NCI-H2107 (cell line): ENCODE measurements at regions not wholly inside any gene's neighbourhood (a gene's known extent, or its start where the extent isn't known, plus 50 kb on each side); places are given as distances from the start of the nearest gene placed in this dataset.
"Not testable (repeated sequence)": the region's sequence is repeated elsewhere in the genome, so short reads cannot be mapped to it uniquely, and the experiment has no call there.

Experiments
- DNase-seq: peaks from one replicate; lab custom pipeline; 2025; lab: John Stamatoyannopoulos, UW

- no peak for DNase-seq
Observed at GRCh38 chr6:170017603-170018320, 266.3 kb downstream of the ERMARD start.

DNA sequence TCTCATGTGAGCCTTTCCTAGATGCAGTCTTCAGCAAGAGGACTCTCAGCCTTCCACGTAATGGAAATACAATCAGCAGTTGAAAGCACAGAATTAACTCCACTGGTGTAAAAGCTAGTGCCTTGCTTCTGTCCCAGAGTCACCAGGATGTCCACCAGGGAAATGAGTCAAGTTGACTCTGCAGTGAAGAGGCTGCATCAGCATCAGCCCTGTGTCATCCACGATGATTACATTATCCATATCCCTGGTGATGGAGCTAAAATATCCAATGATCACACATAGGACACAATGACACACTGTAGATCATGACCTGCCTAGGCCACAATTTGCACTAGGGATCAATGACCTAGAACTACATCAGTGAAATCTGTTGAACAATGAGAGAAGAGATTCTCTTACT lies 262.4 kb downstream of the ERMARD start:
- no peak for DNase-seq

- DNase-seq: no peak
Observed at GRCh38 chr6:170012037-170012330, 260.6 kb downstream of the ERMARD start.

GRCh38 chr6:170011204-170012036 lies 260.0 kb downstream of the ERMARD start:
- no peak for DNase-seq

DNA sequence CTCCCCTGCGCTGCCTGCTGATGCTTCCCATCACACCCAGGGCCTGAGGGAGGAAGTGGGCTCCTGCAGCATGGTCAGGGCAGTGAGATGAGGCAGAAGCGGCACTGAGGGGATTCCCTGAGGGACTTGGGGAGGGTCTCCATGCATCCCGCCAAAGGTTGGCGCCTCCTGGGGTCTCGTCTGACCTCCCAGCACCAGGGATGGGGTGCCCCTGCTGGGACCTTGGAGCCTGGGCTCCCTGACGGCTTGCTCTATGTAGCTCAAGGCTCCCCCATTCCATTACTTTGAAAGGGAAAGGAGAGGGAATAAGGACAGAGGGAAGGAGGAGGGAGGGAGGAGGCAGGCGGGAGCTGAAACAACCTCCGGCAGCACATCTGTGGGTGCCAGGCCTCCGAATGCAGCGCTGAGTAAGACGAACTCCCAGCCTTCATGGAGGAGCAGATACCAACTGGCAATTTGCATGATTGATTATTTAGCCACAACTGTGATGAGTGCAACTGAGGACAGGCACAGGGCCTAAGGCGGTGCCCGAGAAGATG lies 259.3 kb downstream of the ERMARD start:
- no peak for DNase-seq

DNA sequence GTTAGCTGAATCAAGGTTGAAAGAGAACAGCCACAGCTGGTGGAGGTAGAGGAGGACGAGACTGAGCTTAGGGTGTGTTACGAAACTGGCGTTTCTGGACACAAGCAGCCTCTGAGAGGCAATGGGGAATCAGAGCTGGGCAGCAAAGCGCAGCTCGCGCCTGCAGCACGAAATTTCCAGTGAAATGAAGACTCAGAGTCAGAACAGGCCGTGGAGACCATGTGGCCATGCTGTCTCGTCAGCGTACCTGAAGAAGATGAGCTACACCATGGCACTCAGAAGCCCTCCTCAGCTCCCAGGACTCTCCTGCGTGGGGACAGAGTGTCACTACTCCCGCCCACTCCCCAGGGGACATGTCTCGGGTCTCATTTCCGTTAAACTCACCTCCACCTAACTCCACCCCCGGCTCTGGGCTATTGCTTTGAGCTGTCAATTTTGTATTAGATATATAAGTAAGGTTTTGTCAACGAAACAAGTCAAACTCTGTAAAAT lies 256.9 kb downstream of the ERMARD start:
- DNase-seq: no peak

DNA sequence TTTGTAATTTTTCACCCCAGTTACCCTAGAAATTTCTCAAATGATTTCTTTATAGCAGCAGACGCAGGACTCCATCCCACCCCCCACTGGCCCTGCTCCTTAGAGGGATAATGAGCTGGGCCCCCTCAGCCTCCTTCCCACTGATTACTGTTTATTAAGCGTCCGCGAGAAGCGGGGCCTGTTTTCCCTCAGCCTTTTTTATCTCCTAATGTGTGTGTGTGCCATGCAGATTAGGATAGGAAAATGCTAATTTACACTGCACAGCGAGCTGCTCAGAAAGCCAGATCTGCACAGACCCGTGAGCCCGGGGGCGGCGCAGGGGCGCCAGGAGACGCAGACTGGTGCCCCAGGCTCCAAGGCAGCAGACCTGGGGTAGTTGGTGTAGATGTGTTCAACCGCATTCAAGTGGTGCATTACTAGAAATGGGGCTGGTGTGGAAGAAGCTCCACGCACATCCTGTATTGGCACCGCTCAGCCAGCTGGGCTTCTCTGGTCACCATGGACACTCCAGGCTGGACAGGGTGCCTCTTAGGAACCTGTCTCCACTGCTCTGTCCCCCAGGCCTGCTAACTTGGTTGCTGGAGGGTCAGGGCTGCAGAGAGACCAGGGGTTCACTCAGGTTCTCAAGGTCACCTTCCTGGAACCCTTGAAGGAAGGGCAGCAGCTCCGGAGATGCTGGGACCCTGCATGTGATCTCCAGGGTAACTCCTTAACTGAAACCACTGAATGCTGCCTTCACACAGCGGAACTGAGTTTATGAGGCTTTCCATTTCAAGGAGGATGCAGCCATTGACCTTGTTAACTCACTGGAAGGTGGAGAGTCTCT lies 256.3 kb downstream of the ERMARD start:
- no peak for DNase-seq

DNA sequence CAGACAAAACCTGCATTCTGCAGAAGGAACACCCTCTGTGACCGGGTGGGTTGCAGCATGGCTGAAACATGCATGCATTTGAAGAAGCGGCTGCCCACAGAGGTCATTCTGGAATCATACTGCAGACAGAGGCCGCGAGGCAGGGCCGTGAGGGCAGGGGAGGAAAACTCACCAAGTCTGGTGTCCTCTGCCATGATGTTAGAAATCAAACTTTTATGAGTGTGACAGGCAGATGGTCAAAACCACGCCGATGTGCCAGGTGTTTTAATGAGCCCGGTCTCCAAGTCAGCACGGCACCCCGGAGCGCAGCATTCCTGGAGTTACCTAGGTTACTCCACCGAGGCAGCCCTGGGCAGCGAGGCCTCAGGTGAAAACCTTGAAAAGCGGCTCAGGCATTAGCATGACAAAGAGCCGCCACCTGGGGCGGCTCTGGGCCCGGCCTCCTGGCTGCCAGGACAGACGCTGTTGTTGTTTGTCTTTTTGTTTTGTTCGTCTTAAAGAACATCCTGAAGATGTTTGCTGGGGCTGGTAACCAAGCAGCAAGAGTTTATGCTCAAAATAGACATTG lies 255.6 kb downstream of the ERMARD start:
- DNase-seq: peak; percentile 24

DNA sequence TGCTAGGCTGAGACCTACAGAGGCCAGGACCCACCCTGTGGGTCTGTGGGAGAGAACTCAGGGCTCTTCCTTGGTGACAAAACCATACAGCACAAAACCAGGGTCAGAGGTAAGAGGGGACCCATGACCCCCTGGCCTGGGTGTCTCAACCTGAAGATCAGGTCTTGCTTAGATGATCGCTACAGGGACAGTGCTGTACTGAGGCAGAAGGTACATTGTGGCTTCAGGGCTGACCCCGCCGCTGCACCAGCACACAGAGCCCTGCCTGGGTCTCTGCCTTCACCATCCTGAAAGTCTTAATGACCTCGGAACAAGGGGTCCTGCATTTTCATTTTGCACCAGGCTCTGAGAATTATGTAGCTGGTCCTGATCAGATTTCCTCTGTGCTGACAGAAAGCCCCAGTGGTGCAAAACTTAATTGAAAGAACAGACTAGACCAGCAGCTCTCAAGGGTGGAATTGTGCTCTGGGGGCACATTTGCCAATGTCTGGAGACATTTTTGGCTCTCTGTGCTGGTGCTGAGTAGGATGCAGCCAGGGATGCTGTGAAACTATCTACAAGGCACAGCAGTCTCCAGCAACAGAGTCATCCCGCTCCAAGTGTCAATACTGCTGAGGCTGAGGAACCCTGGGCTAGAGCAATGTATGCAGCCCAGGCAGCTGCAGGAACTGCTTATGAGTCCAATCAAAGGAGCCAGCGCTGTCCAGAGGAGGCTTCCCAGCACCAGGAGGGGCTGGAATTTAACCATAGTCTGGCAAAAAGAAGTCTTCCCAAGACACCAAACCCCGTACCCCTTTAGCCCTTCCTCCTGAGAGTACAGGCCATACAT lies 254.9 kb downstream of the ERMARD start:
- DNase-seq: no peak

GRCh38 chr6:170005665-170006064 lies 254.2 kb downstream of the ERMARD start:
- DNase-seq: no peak

DNA sequence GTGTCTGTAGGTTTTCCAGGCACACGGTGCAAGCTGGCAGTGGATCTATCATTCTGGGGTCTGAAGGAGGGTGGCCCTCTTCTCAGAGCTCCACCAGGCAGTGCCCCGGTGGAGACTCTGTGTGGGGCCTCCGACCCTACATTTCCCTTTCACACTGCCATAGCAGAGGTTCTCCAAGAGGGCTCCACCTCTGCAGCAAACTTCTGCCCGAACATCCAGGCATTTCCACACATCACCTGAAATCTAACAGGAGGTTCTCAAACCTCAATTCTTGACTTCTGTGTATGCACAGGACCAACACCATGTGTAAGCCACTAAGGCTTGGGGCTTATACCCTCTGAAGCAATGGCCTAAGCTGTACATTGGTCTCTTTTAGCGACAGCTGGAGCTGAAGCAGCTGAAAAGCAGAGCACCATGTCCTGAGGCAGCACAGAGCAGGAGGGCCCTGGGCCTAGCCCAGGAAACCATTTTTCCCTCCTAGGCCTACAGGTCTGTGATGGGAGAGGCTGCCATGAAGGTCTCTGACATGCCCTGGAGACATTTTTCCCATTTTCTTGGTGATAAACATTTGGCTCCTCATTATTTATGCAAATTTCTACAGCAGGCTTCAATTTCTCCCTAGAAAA lies 253.3 kb downstream of the ERMARD start:
- no peak for DNase-seq

DNA sequence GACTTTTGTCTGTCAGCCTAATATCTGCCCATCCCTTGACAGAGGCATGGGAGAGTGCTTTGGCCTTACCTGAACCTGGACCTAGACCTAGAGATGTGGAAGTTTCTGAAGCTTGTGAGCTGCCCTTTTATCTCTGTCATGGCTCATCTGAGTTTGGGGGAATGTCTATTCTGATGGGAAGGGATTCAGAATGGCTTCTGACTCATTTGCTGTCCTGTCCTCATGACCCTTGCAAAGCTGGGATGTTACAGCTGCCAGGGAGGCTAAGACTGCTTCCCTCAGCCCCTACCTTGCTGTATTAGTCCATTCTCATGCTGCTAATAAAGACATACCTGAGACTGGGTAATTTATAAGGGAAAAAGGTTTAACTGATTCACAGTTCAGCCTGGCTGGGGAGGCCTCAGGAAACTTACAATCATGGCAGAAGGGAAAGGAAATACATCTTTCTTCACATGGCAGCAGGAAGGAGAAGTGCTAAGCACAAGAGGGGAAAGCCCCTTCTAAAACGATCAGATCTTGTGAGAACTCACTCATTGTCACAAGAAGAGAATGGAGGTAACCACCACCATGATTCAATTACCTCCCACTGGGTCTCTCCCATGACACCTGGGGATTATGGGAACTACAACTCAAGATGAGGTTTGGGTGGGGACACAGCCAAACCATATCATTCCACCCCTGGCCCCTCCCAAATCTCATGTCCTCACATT lies 252.2 kb downstream of the ERMARD start:
- no peak for DNase-seq

- DNase-seq: no peak
Observed at GRCh38 chr6:170003027-170003426, 251.6 kb downstream of the ERMARD start.

DNA sequence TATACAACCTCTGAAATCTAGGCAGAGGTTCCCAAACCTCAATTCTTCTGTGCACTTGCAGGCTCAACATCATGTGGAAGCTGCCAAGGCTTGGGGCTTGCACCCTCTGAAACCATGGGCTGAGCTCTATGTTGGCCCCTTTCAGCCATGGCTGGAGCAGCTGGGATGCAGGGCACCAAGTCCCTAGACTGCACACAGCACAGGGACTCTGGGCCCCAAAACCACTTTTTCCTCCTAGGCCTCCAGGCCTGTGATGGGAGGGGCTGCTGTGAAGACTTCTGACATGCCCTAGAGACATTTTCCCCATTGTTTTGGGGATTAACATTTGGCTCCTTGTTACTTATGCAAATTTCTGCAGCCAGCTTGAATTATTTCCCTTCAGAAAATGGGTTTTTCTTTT lies 250.4 kb downstream of the ERMARD start:
- not testable (repeated sequence) for DNase-seq

DNA sequence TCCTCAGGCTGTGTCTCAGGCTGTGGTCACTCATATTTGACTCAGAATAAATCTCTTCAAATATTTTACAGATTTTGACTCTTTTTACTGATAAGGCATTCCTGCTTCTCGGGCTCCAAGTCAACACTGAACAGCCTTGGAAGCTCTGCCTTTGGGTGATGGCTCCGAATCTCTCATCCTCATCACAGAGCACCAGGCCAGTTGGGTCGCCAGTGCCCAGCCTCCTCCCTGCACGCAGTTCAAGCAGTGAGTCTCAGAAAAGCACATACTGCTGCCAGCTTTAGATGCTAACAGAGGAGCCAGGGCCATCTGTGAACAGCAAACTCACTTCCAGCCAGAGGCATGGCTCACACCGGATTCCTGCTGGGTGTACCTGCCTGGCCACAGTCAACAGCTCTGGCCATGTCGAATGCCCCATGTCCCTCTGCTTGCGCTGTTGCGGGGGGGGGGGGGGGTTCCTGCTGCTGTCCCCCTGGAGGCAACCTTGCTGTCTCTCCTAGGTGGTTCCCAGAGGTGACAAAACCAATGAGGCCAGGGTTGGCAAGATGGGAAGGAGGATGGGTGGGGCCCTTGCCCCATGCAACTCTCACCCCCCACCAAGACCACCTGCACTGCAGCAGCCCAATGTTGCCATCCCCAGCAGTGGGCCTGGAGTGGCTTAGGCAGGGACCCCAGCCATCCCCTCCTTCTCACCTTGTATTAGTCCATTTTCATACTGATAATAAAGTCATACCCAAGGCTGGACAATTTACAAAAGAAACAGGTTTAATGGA lies 248.8 kb downstream of the ERMARD start:
- DNase-seq: no peak

DNA sequence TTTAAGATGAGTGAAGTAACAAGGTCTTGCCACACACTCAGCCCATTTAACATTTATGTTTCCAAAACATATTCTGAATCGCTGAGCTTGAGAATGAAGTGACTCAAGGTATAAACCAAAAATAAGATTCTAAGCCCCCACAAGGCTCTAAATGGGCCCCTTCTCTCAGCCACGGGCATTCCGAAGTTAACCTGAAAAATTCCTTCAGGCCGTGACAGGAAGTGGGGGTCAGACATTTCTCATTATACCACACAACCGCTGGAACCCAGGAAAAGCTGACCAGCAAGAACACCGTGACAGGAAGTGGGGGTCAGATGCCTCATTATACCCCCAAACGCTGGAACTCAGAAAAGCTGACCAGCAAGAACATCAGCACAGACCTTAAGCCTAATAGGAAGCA lies 247.9 kb downstream of the ERMARD start:
- no peak for DNase-seq

GRCh38 chr6:169998457-169998856 lies 247.0 kb downstream of the ERMARD start:
- no peak for DNase-seq

DNA sequence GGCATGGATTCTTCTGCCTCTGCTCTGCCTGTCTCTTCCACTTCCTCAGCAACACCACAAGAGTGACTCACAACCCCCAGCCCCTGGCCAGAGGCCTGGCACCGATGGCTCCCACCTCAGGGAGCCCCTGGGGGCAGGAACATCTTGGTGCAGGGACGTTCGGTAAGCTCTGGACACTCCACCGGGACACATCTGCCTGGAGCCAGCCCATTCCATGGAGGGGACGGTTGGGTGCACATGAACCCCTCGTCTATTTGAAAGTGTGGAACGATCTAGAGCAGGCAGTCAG lies 246.5 kb downstream of the ERMARD start:
- no peak for DNase-seq

DNA sequence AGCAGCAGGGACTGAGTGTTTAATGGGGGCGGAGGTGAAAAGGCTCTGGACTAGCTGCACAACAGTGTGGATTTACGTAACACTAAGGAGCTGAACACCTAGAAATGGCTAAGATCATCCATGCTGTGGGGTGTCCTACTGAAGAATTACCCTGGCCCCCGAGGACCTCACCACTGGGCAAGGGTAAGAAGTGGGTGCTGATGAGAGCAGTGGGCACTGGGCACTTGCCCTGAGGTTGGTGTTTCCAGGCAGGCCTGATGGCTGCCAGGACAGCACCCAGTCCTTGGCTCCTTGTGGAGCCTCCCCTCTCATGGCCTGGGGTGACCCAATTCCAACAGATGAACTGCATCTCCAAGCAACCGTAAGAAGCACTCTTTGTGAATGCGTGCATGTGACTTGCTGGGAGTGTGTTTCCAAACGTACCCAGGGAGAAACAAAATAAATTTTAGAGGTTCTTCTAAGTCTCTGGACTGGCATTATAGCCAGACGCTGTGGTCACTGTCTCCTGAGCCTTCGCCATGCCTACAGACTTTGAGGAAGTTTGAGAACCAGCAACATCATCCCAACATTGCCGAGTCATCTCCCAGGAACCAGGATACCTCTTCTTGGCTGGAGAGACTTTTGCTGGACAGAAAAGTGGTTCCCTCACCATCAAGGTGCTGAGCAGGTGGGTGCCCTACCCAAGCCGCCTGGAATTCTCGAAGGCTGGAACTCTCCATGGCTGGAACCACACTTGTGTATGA lies 245.9 kb downstream of the ERMARD start:
- no peak for DNase-seq
